IMR-90 (cell line): ENCODE measurements at regions not wholly inside any gene's neighbourhood (a gene's known extent, or its start where the extent isn't known, plus 50 kb on each side); places are given as distances from the start of the nearest gene placed in this dataset.
"Not testable (repeated sequence)": the region's sequence is repeated elsewhere in the genome, so short reads cannot be mapped to it uniquely, and the experiment has no call there.

Experiments used
- ATAC-seq: fragments of 200-7000 bp; cut with Tn5 transposase; 2 replicates; pipeline ENCODE4 v1.9.1; 2020; ENCODE audit warnings: low read depth, mild to moderate bottlenecking, moderate library complexity
- BruUV-seq: library from RNA; stranded (reverse); fragments of 400-500 nt; replicated peaks from 2 replicates; lab custom pipeline; 2021; lab: Mats Ljungman, UMichigan
- CTCF ChIA-PET: fragments of 300-600 bp; formaldehyde crosslinking; extraction: SDS; loops from one replicate; lab custom pipeline; 2021; ENCODE audit warnings: antibody characterized with exemption; lab: Yijun Ruan, JAX
- POLR2A ChIA-PET: fragments of 300-600 bp; sonication (Branson Sonifier 250); formaldehyde crosslinking; loops from one replicate; lab custom pipeline; 2022; ENCODE audit warnings: antibody characterized with exemption; ENCODE audit not compliant: unreplicated experiment; lab: Charles Lee
- DNase-seq: peaks from one replicate; pipeline ENCODE4 v3.0.0; 2013
- H2AFZ ChIP-seq: replicated peaks from 2 replicates; pipeline ENCODE3; 2013; ENCODE audit warnings: low read length, mild to moderate bottlenecking; ENCODE audit not compliant: poor library complexity
- H2AK5ac ChIP-seq: 2 replicates; pipeline ENCODE4 v1.6.1; 2013; ENCODE audit warnings: low read depth, low read length, inconsistent platforms
- H2AK9ac ChIP-seq: replicated peaks from 2 replicates; pipeline ENCODE3; 2013; ENCODE audit warnings: mild to moderate bottlenecking, low read depth, low read length, moderate library complexity; ENCODE audit not compliant: poor library complexity
- H2BK120ac ChIP-seq: 2 replicates; pipeline ENCODE4 v1.6.1; 2013; ENCODE audit warnings: low read depth, low read length, inconsistent platforms
- H2BK15ac ChIP-seq: 3 replicates; pipeline ENCODE4 v1.6.1; 2013; ENCODE audit warnings: low read depth, low read length, inconsistent platforms
- H2BK20ac ChIP-seq: 2 replicates; pipeline ENCODE4 v1.6.1; 2013; ENCODE audit warnings: low read depth, mild to moderate bottlenecking, inconsistent platforms, low read length, moderate library complexity
- H2BK5ac ChIP-seq: 2 replicates; pipeline ENCODE4 v1.6.1; 2013; ENCODE audit warnings: mild to moderate bottlenecking, low read depth, low read length, inconsistent platforms; ENCODE audit not compliant: poor library complexity, severe bottlenecking
- H3K14ac ChIP-seq: replicated peaks from 2 replicates; pipeline ENCODE4 v1.6.1; 2013; ENCODE audit warnings: low read depth, low read length, inconsistent platforms
- H3K18ac ChIP-seq: 2 replicates; pipeline ENCODE4 v1.6.1; 2013; ENCODE audit warnings: low read depth, low read length, control low read depth
- H3K23ac ChIP-seq: 2 replicates; pipeline ENCODE4 v1.6.1; 2013; ENCODE audit warnings: low read depth, low read length, inconsistent platforms
- H3K27ac ChIP-seq: 2 replicates; pipeline ENCODE4 v1.5.1; 2013; ENCODE audit warnings: mild to moderate bottlenecking, control low read depth, low read length; ENCODE audit not compliant: insufficient read depth
- H3K27me3 ChIP-seq: 2 replicates; pipeline ENCODE4 v1.6.1; 2013; ENCODE audit warnings: low read length; ENCODE audit not compliant: control insufficient read depth, insufficient read depth
- H3K36me3 ChIP-seq: 2 replicates; pipeline ENCODE4 v1.6.1; 2013; ENCODE audit warnings: low read length, mixed read lengths; ENCODE audit not compliant: control insufficient read depth, insufficient read depth
- H3K4ac ChIP-seq: 2 replicates; pipeline ENCODE4 v1.6.1; 2013; ENCODE audit warnings: low read depth, low read length, inconsistent platforms
- H3K4me1 ChIP-seq: 2 replicates; pipeline ENCODE4 v1.6.1; 2013; ENCODE audit warnings: low read length, mixed read lengths; ENCODE audit not compliant: control insufficient read depth, insufficient read depth
- H3K4me2 ChIP-seq: 2 replicates; pipeline ENCODE4 v1.6.1; 2013; ENCODE audit warnings: low read depth, mild to moderate bottlenecking, control low read depth, low read length, moderate library complexity
- H3K4me3 ChIP-seq: 2 replicates; pipeline ENCODE4 v1.5.1; 2013; ENCODE audit warnings: low read depth, mild to moderate bottlenecking, control low read depth, low read length, moderate library complexity; ENCODE audit not compliant: insufficient read depth
- H3K56ac ChIP-seq: 2 replicates; pipeline ENCODE4 v1.6.1; 2013; ENCODE audit warnings: low read length, inconsistent platforms; ENCODE audit not compliant: insufficient read depth; ENCODE audit errors: extremely low read depth
- H3K79me1 ChIP-seq, 2 experiments: 2 replicates each; pipeline ENCODE4 v1.6.1; 2013; ENCODE audit warnings: low read length in 2 of 2, inconsistent platforms in 1 of 2, low read depth in 1 of 2
- H3K9ac ChIP-seq: 2 replicates; pipeline ENCODE4 v1.6.1; 2013; ENCODE audit warnings: low read depth, low read length, control low read depth
- H3K9me1 ChIP-seq: 2 replicates; pipeline ENCODE4 v1.6.1; 2013; ENCODE audit warnings: low read length, inconsistent platforms; ENCODE audit not compliant: insufficient read depth
- H3K9me3 ChIP-seq: 2 replicates; pipeline ENCODE4 v1.6.1; 2013; ENCODE audit warnings: low read length; ENCODE audit not compliant: control insufficient read depth, insufficient read depth
- H4K20me1 ChIP-seq: 2 replicates; pipeline ENCODE4 v1.6.1; 2013; ENCODE audit warnings: low read length, inconsistent platforms; ENCODE audit not compliant: insufficient read depth
- H4K5ac ChIP-seq: 2 replicates; pipeline ENCODE4 v1.6.1; 2013; ENCODE audit warnings: mild to moderate bottlenecking, low read depth, low read length, control low read depth
- H4K8ac ChIP-seq, 2 experiments: 2 replicates each; pipeline ENCODE4 v1.6.1; 2013; ENCODE audit warnings: low read depth in 2 of 2, low read length in 2 of 2, control low read depth in 1 of 2, inconsistent platforms in 1 of 2
- H4K91ac ChIP-seq: 2 replicates; pipeline ENCODE4 v1.6.1; 2013; ENCODE audit warnings: low read depth, low read length, inconsistent platforms; ENCODE audit not compliant: insufficient read depth
- WGBS, 2 experiments: methylation state at CpG; one replicate each; pipeline versions ENCODE4 v1.1.5 to v1.1.7; 2013; ENCODE audit warnings: missing lambda C conversion rate in 2 of 2; ENCODE audit not compliant: insufficient read length in 1 of 2; ENCODE audit errors: extremely low coverage in 2 of 2; 5-methylcytosine and 5-hydroxymethylcytosine counted together
- dilution Hi-C: fragments of 300-500 bp; cut with HindIII; formaldehyde crosslinking; loops from one replicate; pipeline ENCODE4 v1.14.3; 2018; ENCODE audit warnings: low sequenced_read_pairs; ENCODE audit not compliant: unreplicated experiment
- in situ Hi-C: fragments of 300-500 bp; cut with MboI; formaldehyde crosslinking; loops from 3 replicates; pipeline ENCODE4 v1.14.3; 2019; ENCODE audit warnings: low sequenced_read_pairs, inconsistent platforms, mixed read lengths
- intact Hi-C: fragments of 100-400 bp; cut with micrococcal nuclease; formaldehyde crosslinking; loops from 2 replicates; pipeline ENCODE4 v1.10.0; 2022

GRCh38 chrX:101817739-101818138, 114.1 kb downstream of the ZMAT1 start:
- no CpG with 5 or more reads among the region's 1 CpG for WGBS, 2 experiments
- H3K4ac ChIP-seq, dilution Hi-C loops, H3K23ac ChIP-seq, POLR2A ChIA-PET, in situ Hi-C loops, DNase-seq, H3K4me3 ChIP-seq, ATAC-seq, H3K79me1 ChIP-seq, H2AFZ ChIP-seq, BruUV-seq, H3K4me2 ChIP-seq, H3K9me3 ChIP-seq, H2BK20ac ChIP-seq, H3K36me3 ChIP-seq, H3K9ac ChIP-seq, intact Hi-C loops, H3K4me1 ChIP-seq, CTCF ChIA-PET, H2AK5ac ChIP-seq, H4K20me1 ChIP-seq, H3K27me3 ChIP-seq, H3K18ac ChIP-seq, H2BK5ac ChIP-seq, H4K5ac ChIP-seq, H2BK15ac ChIP-seq, H3K9me1 ChIP-seq, H3K56ac ChIP-seq, H3K14ac ChIP-seq, H2AK9ac ChIP-seq, H3K27ac ChIP-seq, H4K8ac ChIP-seq, H2BK120ac ChIP-seq, H4K91ac ChIP-seq: not testable (repeated sequence)
